K562 (cell line): ENCODE measurements at regions not wholly inside any gene's neighbourhood (a gene's known extent, or its start where the extent isn't known, plus 50 kb on each side); places are given as distances from the start of the nearest gene placed in this dataset.
A peak's percentile ranks its signal among the peaks of the same experiment; 100 is the strongest.

Experiments used
- BRCA1 ChIP-seq, 2 experiments: fragments of 450-650 bp in 1 of 2; sonication (generic) in 1 of 2; formaldehyde crosslinking in 1 of 2; IDR thresholded peaks; 2 replicates each; pipeline versions ENCODE4 v1.5.0 to v1.6.1; 2017 to 2020; ENCODE audit warnings: mild to moderate bottlenecking in 1 of 2, missing genetic modification reagents in 1 of 2
- EP400 ChIP-seq: fragments of 450-650 bp; IDR thresholded peaks from 2 replicates; pipeline ENCODE4 v1.6.1; 2017; ENCODE audit warnings: antibody characterized with exemption, mild to moderate bottlenecking, moderate library complexity
- HES1 ChIP-seq: fragments of 450-650 bp; IDR thresholded peaks from 2 replicates; pipeline ENCODE4 v1.6.1; 2016; ENCODE audit warnings: low read depth, mild to moderate bottlenecking, moderate library complexity
- JUN ChIP-seq, 2 experiments: sonication (generic) in 1 of 2; formaldehyde crosslinking in 1 of 2; IDR thresholded peaks; 2 replicates each; pipeline versions ENCODE4 v1.6.1 to v1.8.0; 2012 to 2022; ENCODE audit warnings: borderline replicate concordance in 2 of 2, mild to moderate bottlenecking in 2 of 2, improper control_type of control experiment in 1 of 2, low read depth in 1 of 2, low read length in 1 of 2, missing genetic modification reagents in 1 of 2
- RBM22 ChIP-seq: fragments of 200-400 bp; formaldehyde crosslinking; IDR thresholded peaks from 2 replicates; pipeline ENCODE4 v1.6.1; 2018; ENCODE audit warnings: low read length, low read depth; ENCODE audit not compliant: poor library complexity, severe bottlenecking
- VEZF1 ChIP-seq: fragments of 200-800 bp; sonication (Bioruptor generic); IDR thresholded peaks from 2 replicates; pipeline ENCODE4 v1.6.1; 2017; ENCODE audit warnings: missing genetic modification characterization, missing compliant biosample characterization
- ZBTB49 ChIP-seq: sonication (generic); formaldehyde crosslinking; IDR thresholded peaks from 2 replicates; pipeline ENCODE4 v1.8.0; 2022; ENCODE audit warnings: missing genetic modification reagents, mild to moderate bottlenecking, borderline replicate concordance
- ZFX ChIP-seq: sonication (generic); formaldehyde crosslinking; IDR thresholded peaks from 2 replicates; pipeline ENCODE4 v1.8.0; 2022; ENCODE audit warnings: mild to moderate bottlenecking, missing genetic modification reagents, moderate library complexity
- TF ChIP-seq, protein P1 (sequence below): IDR thresholded peaks from 3 replicates; pipeline ENCODE4 v1.6.1; 2011; ENCODE audit warnings: borderline replicate concordance, mild to moderate bottlenecking, moderate library complexity; ENCODE audit not compliant: insufficient read length; ENCODE audit errors: extremely low read depth
- TF ChIP-seq, protein P2 (sequence below), 3 experiments: fragments of 200-800 bp in 1 of 3; fragments of 250-450 bp in 1 of 3; fragments of 450-650 bp in 1 of 3; sonication (Bioruptor Pico) in 1 of 3; sonication (Bioruptor generic) in 1 of 3; formaldehyde crosslinking in 1 of 3; IDR thresholded peaks; 2 replicates each; pipeline versions ENCODE4 v1.6.1 to v1.8.0; 2016 to 2022; ENCODE audit warnings: mild to moderate bottlenecking in 2 of 3, missing genetic modification characterization in 2 of 3, missing compliant biosample characterization in 1 of 3, moderate library complexity in 1 of 3
- TF ChIP-seq, protein P3 (sequence below): sonication (generic); formaldehyde crosslinking; IDR thresholded peaks from 2 replicates; pipeline ENCODE4 v1.8.1; 2023; ENCODE audit warnings: mild to moderate bottlenecking, missing genetic modification reagents

DNA sequence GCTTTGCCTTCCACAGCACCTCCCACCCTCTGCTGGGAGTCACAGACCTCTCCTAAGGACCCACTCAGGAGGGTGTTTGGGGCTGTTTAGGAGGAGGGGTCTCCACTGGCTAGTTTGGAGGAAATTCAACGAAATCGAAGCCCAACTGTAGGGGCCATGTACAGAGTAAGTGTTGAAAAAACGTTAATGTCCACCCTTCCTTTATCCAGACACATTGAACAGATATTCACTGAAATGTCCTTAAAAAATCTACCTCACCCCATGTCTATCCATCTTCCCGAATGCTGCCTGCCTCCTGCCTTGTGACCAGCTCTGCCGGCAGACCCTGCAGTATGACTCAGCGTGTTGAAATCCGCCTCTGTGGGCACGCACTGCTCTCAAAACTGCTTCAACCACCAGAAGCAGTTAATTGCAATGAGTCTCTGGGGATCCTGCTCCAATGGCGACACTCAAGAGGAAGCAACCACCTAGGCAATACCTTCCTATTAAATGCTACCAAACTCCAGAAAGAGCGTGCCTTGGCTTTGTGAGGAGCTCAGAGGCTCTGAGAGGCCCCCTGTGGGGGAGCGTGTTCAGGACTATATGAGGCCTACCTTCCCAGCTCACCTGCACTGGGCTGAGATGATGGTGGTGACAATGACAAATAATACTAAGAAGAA, 61.4 kb upstream of the RTN4 start (continued):
- TF ChIP-seq, protein P1, sequence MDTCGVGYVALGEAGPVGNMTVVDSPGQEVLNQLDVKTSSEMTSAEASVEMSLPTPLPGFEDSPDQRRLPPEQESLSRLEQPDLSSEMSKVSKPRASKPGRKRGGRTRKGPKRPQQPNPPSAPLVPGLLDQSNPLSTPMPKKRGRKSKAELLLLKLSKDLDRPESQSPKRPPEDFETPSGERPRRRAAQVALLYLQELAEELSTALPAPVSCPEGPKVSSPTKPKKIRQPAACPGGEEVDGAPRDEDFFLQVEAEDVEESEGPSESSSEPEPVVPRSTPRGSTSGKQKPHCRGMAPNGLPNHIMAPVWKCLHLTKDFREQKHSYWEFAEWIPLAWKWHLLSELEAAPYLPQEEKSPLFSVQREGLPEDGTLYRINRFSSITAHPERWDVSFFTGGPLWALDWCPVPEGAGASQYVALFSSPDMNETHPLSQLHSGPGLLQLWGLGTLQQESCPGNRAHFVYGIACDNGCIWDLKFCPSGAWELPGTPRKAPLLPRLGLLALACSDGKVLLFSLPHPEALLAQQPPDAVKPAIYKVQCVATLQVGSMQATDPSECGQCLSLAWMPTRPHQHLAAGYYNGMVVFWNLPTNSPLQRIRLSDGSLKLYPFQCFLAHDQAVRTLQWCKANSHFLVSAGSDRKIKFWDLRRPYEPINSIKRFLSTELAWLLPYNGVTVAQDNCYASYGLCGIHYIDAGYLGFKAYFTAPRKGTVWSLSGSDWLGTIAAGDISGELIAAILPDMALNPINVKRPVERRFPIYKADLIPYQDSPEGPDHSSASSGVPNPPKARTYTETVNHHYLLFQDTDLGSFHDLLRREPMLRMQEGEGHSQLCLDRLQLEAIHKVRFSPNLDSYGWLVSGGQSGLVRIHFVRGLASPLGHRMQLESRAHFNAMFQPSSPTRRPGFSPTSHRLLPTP: no peak
- TF ChIP-seq EP400 (peak; percentile 48; the same call in 1 of the 2 replicates), RBM22 (no peak), ZFX (peak; percentile 72), ZBTB49 (CRISPR knock-in tag) (no peak), BRCA1 (IDR thresholded peaks at IDR 0.05) (no peak), BRCA1 (CRISPR knock-in tag; IDR thresholded peaks at IDR 0.05) (no peak), HES1 (0 out of 2 replicates have a peak, but pooled peaks have one; percentile 4), JUN (IDR thresholded peaks at IDR 0.05; ENCODE audit: borderline replicate concordance, low read depth, low read length) (peak; percentile 75; the same call in 1 of the 2 replicates), JUN (CRISPR knock-in tag; IDR thresholded peaks at IDR 0.05; ENCODE audit: borderline replicate concordance) (no peak), VEZF1 (no peak; the same call in 1 of the 2 replicates)
- TF ChIP-seq, protein P2, sequence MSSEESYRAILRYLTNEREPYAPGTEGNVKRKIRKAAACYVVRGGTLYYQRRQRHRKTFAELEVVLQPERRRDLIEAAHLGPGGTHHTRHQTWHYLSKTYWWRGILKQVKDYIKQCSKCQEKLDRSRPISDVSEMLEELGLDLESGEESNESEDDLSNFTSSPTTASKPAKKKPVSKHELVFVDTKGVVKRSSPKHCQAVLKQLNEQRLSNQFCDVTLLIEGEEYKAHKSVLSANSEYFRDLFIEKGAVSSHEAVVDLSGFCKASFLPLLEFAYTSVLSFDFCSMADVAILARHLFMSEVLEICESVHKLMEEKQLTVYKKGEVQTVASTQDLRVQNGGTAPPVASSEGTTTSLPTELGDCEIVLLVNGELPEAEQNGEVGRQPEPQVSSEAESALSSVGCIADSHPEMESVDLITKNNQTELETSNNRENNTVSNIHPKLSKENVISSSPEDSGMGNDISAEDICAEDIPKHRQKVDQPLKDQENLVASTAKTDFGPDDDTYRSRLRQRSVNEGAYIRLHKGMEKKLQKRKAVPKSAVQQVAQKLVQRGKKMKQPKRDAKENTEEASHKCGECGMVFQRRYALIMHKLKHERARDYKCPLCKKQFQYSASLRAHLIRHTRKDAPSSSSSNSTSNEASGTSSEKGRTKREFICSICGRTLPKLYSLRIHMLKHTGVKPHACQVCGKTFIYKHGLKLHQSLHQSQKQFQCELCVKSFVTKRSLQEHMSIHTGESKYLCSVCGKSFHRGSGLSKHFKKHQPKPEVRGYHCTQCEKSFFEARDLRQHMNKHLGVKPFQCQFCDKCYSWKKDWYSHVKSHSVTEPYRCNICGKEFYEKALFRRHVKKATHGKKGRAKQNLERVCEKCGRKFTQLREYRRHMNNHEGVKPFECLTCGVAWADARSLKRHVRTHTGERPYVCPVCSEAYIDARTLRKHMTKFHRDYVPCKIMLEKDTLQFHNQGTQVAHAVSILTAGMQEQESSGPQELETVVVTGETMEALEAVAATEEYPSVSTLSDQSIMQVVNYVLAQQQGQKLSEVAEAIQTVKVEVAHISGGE (CRISPR knock-in tag; IDR thresholded peaks at IDR 0.05): peak in 1 of 3 experiments; percentile 32; a peak in 2 of 6 replicates
- TF ChIP-seq, protein P3, sequence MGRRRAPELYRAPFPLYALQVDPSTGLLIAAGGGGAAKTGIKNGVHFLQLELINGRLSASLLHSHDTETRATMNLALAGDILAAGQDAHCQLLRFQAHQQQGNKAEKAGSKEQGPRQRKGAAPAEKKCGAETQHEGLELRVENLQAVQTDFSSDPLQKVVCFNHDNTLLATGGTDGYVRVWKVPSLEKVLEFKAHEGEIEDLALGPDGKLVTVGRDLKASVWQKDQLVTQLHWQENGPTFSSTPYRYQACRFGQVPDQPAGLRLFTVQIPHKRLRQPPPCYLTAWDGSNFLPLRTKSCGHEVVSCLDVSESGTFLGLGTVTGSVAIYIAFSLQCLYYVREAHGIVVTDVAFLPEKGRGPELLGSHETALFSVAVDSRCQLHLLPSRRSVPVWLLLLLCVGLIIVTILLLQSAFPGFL (CRISPR knock-in tag): no peak
